ENCODE measurements at regions not wholly inside any gene's neighbourhood (a gene's known extent, or its start where the extent isn't known, plus 50 kb on each side); places are given as distances from the start of the nearest gene placed in this dataset.
A peak's percentile ranks its signal among the peaks of the same experiment; 100 is the strongest.

GRCh38 chr4:28354880-28355656, 1494.4 kb downstream of the STIM2 start:
- DNase-seq: peak; percentile 47

GRCh38 chr4:28357990-28358389, 1497.3 kb downstream of the STIM2 start:
- peak; percentile 30 for DNase-seq

GRCh38 chr4:28358606-28359005, 1498.0 kb downstream of the STIM2 start:
- DNase-seq: no peak

- DNase-seq: no peak
Measured at GRCh38 chr4:28360681-28361080, 1500.0 kb downstream of the STIM2 start.

- no peak for DNase-seq
Measured at GRCh38 chr4:28362169-28362568, 1501.5 kb downstream of the STIM2 start.

- DNase-seq: no peak
Measured at GRCh38 chr4:28369499-28369898, 1508.9 kb downstream of the STIM2 start.

- DNase-seq: no peak
Measured at GRCh38 chr4:28373191-28373590, 1512.5 kb downstream of the STIM2 start.

- no peak for DNase-seq
Measured at GRCh38 chr4:28373601-28374000, 1513.0 kb downstream of the STIM2 start.

GRCh38 chr4:28378109-28378830, 1517.6 kb downstream of the STIM2 start:
- no peak for DNase-seq

GRCh38 chr4:28385801-28386200, 1525.2 kb downstream of the STIM2 start:
- DNase-seq: no peak

- DNase-seq: no peak
Measured at GRCh38 chr4:28386776-28387175, 1526.1 kb downstream of the STIM2 start.

- DNase-seq: no peak
Measured at GRCh38 chr4:28388471-28388870, 1527.8 kb downstream of the STIM2 start.

GRCh38 chr4:28391877-28392276, 1531.2 kb downstream of the STIM2 start:
- DNase-seq: no peak

- DNase-seq: no peak
Measured at GRCh38 chr4:28402751-28403150, 1542.1 kb downstream of the STIM2 start.

GRCh38 chr4:28421221-28421620, 1560.6 kb downstream of the STIM2 start:
- DNase-seq: no peak

GRCh38 chr4:28426251-28426650, 1565.6 kb downstream of the STIM2 start:
- no peak for DNase-seq

GRCh38 chr4:28427306-28428085, 1566.9 kb downstream of the STIM2 start:
- DNase-seq: no peak

- DNase-seq: no peak
Measured at GRCh38 chr4:28432348-28433025, 1571.8 kb downstream of the STIM2 start.

GRCh38 chr4:28435314-28435713, 1574.7 kb downstream of the STIM2 start:
- DNase-seq: peak; percentile 11

- DNase-seq: no peak
Measured at GRCh38 chr4:28436191-28437080, 1575.8 kb downstream of the STIM2 start.

GRCh38 chr4:28443371-28443770, 1582.7 kb downstream of the STIM2 start:
- DNase-seq: peak; percentile 2

Data from eye (tissue), 1 donor.